ENCODE measurements at regions not wholly inside any gene's neighbourhood (a gene's known extent, or its start where the extent isn't known, plus 50 kb on each side); places are given as distances from the start of the nearest gene placed in this dataset.

DNA sequence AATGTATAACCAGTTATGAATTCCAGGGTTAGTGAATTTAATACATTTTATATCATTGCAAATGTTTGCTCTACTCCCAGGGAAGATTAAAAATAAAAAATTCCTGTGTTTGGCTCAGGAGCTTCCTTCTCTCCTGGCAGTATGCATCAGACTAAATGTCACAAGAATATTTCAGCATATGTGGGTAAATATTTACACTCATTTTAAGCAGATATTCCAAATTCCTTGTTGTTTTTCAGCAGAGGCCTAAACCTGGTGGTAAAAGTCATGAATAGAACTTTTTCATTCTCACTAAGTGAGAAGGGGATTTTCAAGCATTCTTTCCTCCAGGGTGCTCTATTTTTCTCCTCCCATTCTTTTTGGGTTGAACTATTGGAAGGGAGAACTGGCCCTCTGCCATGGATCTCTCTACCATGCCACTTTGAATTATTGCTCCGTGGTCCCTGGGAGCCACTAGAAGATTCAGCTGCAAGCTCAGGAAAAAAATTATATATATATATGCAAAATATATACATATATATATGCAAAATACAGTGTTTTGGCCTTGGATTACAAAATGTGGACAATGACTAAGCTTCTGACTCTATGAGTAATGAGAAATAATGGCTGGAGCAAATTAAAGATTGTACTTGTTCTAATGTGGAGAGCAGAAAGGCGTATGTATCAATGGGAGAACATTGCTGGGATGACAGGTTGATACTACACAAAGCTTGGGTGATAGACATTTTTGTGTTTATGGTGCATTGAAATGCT, 180.6 kb upstream of the PAPPA start:
- no peak overlapping the region for H3K4me3 ChIP-seq (ENCODE audit: low read depth, low read length)
- TF ChIP-seq, protein P1, sequence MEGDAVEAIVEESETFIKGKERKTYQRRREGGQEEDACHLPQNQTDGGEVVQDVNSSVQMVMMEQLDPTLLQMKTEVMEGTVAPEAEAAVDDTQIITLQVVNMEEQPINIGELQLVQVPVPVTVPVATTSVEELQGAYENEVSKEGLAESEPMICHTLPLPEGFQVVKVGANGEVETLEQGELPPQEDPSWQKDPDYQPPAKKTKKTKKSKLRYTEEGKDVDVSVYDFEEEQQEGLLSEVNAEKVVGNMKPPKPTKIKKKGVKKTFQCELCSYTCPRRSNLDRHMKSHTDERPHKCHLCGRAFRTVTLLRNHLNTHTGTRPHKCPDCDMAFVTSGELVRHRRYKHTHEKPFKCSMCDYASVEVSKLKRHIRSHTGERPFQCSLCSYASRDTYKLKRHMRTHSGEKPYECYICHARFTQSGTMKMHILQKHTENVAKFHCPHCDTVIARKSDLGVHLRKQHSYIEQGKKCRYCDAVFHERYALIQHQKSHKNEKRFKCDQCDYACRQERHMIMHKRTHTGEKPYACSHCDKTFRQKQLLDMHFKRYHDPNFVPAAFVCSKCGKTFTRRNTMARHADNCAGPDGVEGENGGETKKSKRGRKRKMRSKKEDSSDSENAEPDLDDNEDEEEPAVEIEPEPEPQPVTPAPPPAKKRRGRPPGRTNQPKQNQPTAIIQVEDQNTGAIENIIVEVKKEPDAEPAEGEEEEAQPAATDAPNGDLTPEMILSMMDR (IDR thresholded peaks at IDR 0.05; ENCODE audit: insufficient read depth, low read length, missing control alignments) = no peak
- ChIA-PET CTCF (interaction anchor here (1.1 to 1.8 kb wide), 2 partner anchors 9 to 62 kb away, joined by 3 to 5 read pairs; no protein-coding TSS in a partner anchor), POLR2A (no interaction called here)
- DNase-seq (ENCODE audit: low read depth, low spot score) = no peak

DNA sequence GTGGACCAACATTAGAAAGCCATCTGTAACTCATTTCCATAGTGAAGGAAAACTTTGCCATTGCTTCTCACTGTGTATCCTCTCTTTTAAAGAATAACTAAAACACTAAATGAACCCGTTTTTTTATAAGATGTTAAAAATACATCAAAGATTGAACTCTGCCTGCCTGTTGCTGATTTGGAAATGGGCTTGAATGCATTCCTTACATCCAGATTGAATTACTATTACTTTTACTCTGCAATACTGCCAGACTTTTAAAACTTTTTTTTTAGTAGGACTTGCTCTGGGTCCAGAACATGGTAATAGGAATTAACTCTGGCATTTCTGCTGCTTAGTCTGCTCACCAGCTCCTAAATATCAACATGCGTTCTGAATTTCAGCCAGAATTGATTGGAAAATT, 176.8 kb upstream of the PAPPA start:
- DNase-seq (ENCODE audit: low read depth, low spot score) = no peak
- no peak overlapping the region for H3K4me3 ChIP-seq (ENCODE audit: low read depth, low read length)
- POLR2A ChIA-PET = no interaction called here
- CTCF ChIA-PET = no interaction called here
- TF ChIP-seq, protein P1 (IDR thresholded peaks at IDR 0.05; ENCODE audit: insufficient read depth, low read length, missing control alignments) = no peak

DNA sequence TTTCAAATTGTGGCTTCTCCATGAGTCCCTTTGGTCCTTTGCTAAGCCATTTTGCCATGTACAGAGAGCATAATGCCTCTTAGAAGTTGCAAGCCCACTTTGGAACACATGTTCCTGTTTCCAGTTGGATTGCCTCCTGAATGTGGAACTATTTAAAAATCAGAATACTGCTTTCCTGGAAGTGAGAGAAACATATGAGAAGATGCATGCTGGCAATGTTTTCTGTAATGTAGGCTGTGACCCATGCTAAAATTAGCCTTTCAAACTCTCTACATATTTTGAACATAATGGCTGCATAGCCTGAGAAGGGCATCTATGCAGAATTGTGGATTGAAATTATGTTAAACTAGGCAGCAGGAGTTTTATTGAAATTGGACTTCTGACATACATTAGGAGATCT, 175.5 kb upstream of the PAPPA start:
- no peak overlapping the region for H3K4me3 ChIP-seq (ENCODE audit: low read depth, low read length)
- TF ChIP-seq, protein P1 (IDR thresholded peaks at IDR 0.05; ENCODE audit: insufficient read depth, low read length, missing control alignments) = no peak
- DNase-seq (ENCODE audit: low read depth, low spot score) = no peak
- ChIA-PET POLR2A (no interaction called here), CTCF (interaction anchor here (1.4 to 1.7 kb wide), 2 partner anchors 10 to 12 kb away, joined by 5 read pairs; no protein-coding TSS in a partner anchor)

DNA sequence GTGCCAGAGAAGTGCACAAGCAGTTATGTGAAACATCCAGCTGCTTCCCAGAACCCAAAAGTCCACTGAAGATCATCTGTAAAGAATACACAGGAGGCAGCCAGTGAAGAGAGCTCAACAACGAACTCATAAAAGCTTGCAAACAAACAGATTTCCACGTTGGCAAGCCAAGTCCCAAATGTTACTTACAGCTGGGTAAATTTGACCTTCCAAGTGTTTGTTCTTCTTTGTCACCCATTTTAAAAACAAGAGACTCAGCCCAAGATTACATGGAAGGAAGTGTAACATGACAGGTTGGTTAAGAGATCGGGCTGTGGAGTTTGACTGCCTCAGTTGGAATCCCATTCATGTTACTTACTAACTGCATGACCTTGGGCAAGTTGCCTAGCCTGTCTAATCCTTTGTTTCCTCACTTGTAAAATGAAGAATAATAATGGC, 174.9 kb upstream of the PAPPA start:
- CTCF ChIA-PET = interaction anchor here (1.4 to 1.7 kb wide), 2 partner anchors 9 to 13 kb away, joined by 5 read pairs; no protein-coding TSS in a partner anchor
- POLR2A ChIA-PET = no interaction called here
- TF ChIP-seq, protein P1 (IDR thresholded peaks at IDR 0.05; ENCODE audit: insufficient read depth, low read length, missing control alignments) = no peak
- no peak for DNase-seq (ENCODE audit: low read depth, low spot score)
- H3K4me3 ChIP-seq (ENCODE audit: low read depth, low read length) = no peak overlapping the region

DNA sequence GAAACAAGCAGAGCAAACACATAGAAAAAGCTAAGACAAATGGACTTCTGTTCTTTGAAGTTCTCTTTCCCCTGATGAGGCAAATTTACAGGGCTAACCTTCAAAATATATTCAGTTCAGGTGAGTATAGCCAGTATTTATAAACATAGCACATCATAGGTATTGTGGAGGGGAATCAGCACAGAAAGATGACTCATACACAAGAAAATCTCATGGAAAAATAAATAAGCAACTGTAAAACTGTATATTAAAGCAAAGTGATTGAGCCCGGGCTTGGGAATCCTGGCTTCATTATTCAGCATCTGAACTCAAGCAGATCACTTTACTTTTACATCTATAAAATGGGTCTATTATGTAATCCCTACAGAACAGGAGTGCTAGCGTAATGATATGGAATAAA, 173.5 kb upstream of the PAPPA start:
- TF ChIP-seq, protein P1 (IDR thresholded peaks at IDR 0.05; ENCODE audit: insufficient read depth, low read length, missing control alignments) = no peak
- ChIA-PET CTCF (interaction anchor here (1.3 kb wide), 1 partner anchor 14 kb away, joined by 3 read pairs; no protein-coding TSS in a partner anchor), POLR2A (no interaction called here)
- DNase-seq (ENCODE audit: low read depth, low spot score) = no peak
- H3K4me3 ChIP-seq (ENCODE audit: low read depth, low read length) = no peak overlapping the region

DNA sequence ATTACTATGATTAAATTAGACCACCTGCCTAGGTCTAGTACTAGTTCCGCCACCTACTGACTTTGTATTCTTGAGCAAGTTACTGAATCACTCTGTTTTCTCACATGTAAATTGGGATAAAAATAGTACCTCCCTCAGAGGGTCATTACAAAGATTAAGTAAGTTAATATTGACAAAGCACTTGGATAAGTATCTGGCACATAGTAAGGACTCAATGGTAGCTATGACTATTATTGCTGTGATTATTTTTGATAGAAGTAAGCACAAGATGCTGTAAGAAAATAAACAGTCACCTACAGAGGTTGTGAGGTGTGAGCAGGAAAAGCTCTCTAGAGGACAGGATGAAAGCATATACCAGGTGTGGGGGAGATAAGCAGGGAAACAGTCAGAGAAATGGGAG, 173.1 kb upstream of the PAPPA start:
- ChIA-PET POLR2A (no interaction called here), CTCF (interaction anchor here (1.3 to 1.7 kb wide), 2 partner anchors 12 to 14 kb away, joined by 3 to 6 read pairs; no protein-coding TSS in a partner anchor)
- TF ChIP-seq, protein P1 (IDR thresholded peaks at IDR 0.05; ENCODE audit: insufficient read depth, low read length, missing control alignments) = no peak
- no peak overlapping the region for H3K4me3 ChIP-seq (ENCODE audit: low read depth, low read length)
- DNase-seq (ENCODE audit: low read depth, low spot score) = no peak
